Ovary (tissue), 7 donors: ENCODE measurements at regions not wholly inside any gene's neighbourhood (a gene's known extent, or its start where the extent isn't known, plus 50 kb on each side); places are given as distances from the start of the nearest gene placed in this dataset.

ENCODE experiments used
- DNase-seq, 5 donors: peaks; one replicate each; pipeline ENCODE4 v3.0.0-alpha.2; 2019 to 2020
- H3K27ac ChIP-seq, 2 donors: fragments of 200-600 bp; one replicate each; pipeline versions ENCODE4 v1.5.1 to v1.8.0; 2019 to 2022
- H3K27me3 ChIP-seq: fragments of 200-600 bp; one replicate; pipeline ENCODE4 v1.8.0; 2022
- H3K36me3 ChIP-seq: fragments of 200-600 bp; sonication (generic); one replicate; pipeline ENCODE4 v1.5.1; 2019
- H3K4me1 ChIP-seq: one replicate; pipeline ENCODE4 v1.8.1; 2013; ENCODE audit warnings: mild to moderate bottlenecking, moderate library complexity; ENCODE audit not compliant: insufficient read depth
- H3K4me3 ChIP-seq: fragments of 200-600 bp; sonication (generic); one replicate; pipeline ENCODE4 v1.5.1; 2017
- H3K9me3 ChIP-seq, 2 donors: fragments of 200-600 bp in 1 of 2; sonication (generic) in 1 of 2; one replicate each; pipeline versions ENCODE4 v1.5.1 to v1.8.1; 2013 to 2019; ENCODE audit warnings: mild to moderate bottlenecking in 1 of 2, moderate library complexity in 1 of 2
- EP300 ChIP-seq: sonication (generic); formaldehyde crosslinking; IDR thresholded peaks from one replicate; pipeline ENCODE4 v1.6.1; 2017; ENCODE audit warnings: antibody characterized with exemption
- POLR2A ChIP-seq: fragments of 450-650 bp; IDR thresholded peaks from one replicate; pipeline ENCODE4 v1.6.1; 2017; ENCODE audit warnings: antibody characterized with exemption, mild to moderate bottlenecking, moderate library complexity
- WGBS, 3 donors: extraction: QIAGEN DNeasy Blood & Tissue Kit in 1 of 3; methylation state at CpG; one replicate each; pipeline versions ENCODE4 v1.1.5 to v1.1.7; 2013 to 2017; 5-methylcytosine and 5-hydroxymethylcytosine counted together
- intact Hi-C, 4 donors: fragments of 100-400 bp; cut with DNase I; formaldehyde crosslinking; loops; one replicate each; pipeline versions ENCODE4 v1.11.0 to v1.15.1; 2022 to 2023
- TF ChIP-seq, protein P1 (sequence below), 3 donors: fragments of 450-650 bp in 2 of 3; fragments of 200-600 bp in 1 of 3; IDR thresholded peaks; one replicate each; pipeline versions ENCODE4 v1.5.1 to v1.8.0; 2016 to 2022; ENCODE audit warnings: antibody characterized with exemption in 3 of 3, mild to moderate bottlenecking in 1 of 3
- donor health status: DM: no; HTN: no; CAD: no; lungs with moderate emphysema.
- donor health status: DM: no; HTN: no; CAD: no.
- donor health status: Bipolar disorder and iron deficiency.
- donor health status: DM: no; HTN: no; CAD: no.
- donor health status: DM: yes; HTN: yes; CAD: no.

DNA sequence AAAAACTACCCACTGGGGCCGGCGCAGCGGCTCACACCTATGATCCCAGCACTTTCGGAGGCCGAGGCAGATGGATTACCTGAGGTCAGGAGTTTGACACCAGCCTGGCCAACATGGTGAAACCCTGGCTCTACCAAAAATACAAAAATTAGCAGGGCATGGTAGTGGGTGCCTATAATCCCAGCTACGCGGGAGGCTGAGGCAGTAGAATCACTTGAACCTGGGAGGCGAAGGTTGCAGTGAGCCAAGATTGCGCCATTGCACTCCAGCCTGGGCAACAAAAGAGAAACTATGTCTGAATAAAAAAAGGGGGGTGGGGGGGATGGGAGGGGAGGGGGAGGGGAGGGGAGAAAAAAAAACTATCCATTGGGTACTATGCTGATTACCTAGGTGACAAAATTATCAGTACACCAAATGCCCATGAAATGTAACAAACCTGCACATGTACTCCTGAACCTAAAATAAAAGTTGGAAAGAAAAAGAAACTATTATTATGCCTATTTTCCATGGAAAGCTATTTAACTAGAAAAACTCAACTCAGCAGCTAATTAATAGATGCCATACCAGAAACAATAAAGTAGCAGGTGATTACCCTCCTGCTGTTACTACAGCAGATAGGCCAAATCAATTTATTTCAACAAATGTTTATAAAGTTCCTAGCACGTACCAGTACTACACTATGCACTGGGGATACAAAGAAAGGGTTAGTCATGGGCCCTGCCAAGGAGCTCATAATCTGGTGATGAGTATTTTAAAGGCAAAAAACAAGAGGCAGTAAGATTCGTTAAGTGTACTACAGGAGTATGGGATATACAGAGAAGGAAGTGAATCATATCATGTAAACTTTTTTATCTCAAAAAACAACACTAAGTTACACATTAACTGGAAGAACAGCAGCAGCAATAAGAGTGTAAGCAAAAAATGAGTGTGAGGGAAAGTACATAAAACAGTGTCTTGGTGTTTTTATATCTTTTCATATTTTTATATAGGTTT is 112.8 kb upstream of the SLC39A10 start:
- DNase-seq = no peak
- 85 to 88% (median 86%) methylated on average over 11 of the region's 11 CpGs for WGBS, 3 donors

DNA sequence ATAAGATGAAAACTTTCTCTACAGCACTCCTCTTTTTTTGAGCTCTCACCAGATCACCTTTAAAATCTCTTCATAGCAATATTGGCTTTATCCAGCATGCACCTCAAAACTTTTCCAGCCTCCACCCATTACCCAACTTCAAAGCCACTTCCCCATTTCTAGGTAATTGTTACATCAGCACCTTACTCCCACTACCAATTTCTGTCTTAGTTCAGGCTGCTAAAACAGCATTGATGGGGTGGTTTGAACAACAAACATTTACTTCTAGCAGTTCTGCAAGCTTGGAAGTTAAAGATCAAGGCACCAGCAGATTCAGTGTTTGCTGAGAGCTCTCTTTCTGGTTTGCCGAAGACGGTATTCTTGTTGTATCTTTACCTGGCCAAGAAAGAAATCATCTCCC is 114.0 kb upstream of the SLC39A10 start:
- Histone ChIP-seq H3K9me3 (no peaks in the 10 kb centered on the region), H3K4me3 (no peak overlapping the region), H3K27ac (no peak overlapping the region), H3K36me3 (no peaks in the 10 kb centered on the region), H3K4me1 (no peaks in the 10 kb centered on the region), H3K27me3 (no peaks in the 10 kb centered on the region)
- DNase-seq = no peak
- intact Hi-C loops = no loop called here
- TF ChIP-seq, protein P1, sequence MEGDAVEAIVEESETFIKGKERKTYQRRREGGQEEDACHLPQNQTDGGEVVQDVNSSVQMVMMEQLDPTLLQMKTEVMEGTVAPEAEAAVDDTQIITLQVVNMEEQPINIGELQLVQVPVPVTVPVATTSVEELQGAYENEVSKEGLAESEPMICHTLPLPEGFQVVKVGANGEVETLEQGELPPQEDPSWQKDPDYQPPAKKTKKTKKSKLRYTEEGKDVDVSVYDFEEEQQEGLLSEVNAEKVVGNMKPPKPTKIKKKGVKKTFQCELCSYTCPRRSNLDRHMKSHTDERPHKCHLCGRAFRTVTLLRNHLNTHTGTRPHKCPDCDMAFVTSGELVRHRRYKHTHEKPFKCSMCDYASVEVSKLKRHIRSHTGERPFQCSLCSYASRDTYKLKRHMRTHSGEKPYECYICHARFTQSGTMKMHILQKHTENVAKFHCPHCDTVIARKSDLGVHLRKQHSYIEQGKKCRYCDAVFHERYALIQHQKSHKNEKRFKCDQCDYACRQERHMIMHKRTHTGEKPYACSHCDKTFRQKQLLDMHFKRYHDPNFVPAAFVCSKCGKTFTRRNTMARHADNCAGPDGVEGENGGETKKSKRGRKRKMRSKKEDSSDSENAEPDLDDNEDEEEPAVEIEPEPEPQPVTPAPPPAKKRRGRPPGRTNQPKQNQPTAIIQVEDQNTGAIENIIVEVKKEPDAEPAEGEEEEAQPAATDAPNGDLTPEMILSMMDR (IDR thresholded peaks at IDR 0.05) = no peak
- no peak for TF ChIP-seq EP300
- no peak for TF ChIP-seq POLR2A
- 96 to 98% (median 98%) methylated on average over 2 of the region's 2 CpGs for WGBS, 3 donors

More for the DNA sequence above, 112.8 kb upstream of the SLC39A10 start:
- TF ChIP-seq, protein P1 (IDR thresholded peaks at IDR 0.05) = no peak
- TF ChIP-seq POLR2A = no peak
- TF ChIP-seq EP300 = no peak
- intact Hi-C loops = no loop called here
- Histone ChIP-seq H3K27ac (no peak overlapping the region), H3K4me3 (no peak overlapping the region), H3K4me1 (no peaks in the 10 kb centered on the region), H3K9me3 (peaks cover 0 to 3% of the 10 kb centered on the region in 2 donors), H3K27me3 (no peaks in the 10 kb centered on the region), H3K36me3 (no peaks in the 10 kb centered on the region)

DNA sequence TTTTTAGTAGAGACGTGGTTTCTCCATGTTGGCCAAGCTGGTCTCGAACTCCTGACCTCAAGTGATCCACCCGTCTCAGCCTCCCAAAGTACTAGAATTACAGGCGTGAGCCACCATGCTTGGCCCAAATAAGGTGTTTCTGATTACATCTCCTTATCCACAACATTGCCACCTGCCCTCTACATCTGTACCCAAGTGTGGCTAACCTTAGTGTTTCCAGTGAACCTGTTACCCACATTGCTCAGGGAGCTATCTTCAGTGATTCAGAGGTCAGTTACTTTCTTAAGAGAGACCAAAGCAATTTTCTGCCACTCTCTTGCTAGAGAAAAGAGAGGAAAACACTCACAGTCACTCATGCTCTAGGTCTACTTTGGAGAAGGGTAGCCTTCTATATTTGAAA is 115.0 kb upstream of the SLC39A10 start:
- intact Hi-C loops = no loop called here
- 72 to 92% (median 80%) methylated on average over 4 of the region's 4 CpGs for WGBS, 3 donors

DNA sequence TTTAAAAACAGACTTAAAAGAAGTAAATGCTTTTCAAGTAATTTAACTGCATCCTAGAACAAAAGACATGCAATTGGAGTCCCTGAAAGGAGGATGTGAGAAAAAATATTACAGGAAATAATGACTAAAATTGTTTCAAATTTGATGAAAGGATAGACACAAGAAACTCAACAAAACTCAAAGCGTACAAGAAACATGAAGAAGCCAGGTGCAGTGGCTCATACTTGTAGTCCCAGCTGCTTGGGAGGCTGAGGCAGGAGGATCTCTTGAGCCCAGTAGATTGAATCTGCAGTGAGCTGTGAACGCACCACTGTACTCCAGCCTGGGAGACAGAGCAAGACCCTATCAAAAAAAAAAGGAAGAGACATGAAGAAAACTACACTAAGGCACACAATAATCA is 118.1 kb upstream of the SLC39A10 start:
- Histone ChIP-seq H3K27ac (no peak overlapping the region), H3K4me1 (no peaks in the 10 kb centered on the region), H3K4me3 (no peak overlapping the region), H3K36me3 (no peaks in the 10 kb centered on the region), H3K27me3 (no peaks in the 10 kb centered on the region), H3K9me3 (no peaks in the 10 kb centered on the region)
- intact Hi-C loops = no loop called here
- TF ChIP-seq EP300 (no peak), POLR2A (no peak)
- TF ChIP-seq, protein P1 (IDR thresholded peaks at IDR 0.05) = no peak
- DNase-seq = no peak
- 92 to 100% (median 93%) methylated on average over 2 of the region's 2 CpGs for WGBS, 3 donors

More for the DNA sequence above, 115.0 kb upstream of the SLC39A10 start:
- Histone ChIP-seq H3K4me1 (no peaks in the 10 kb centered on the region), H3K27ac (no peak overlapping the region), H3K36me3 (no peaks in the 10 kb centered on the region), H3K27me3 (no peaks in the 10 kb centered on the region), H3K9me3 (no peaks in the 10 kb centered on the region), H3K4me3 (no peak overlapping the region)
- DNase-seq = no peak
- TF ChIP-seq EP300 (no peak), POLR2A (no peak)
- TF ChIP-seq, protein P1 (IDR thresholded peaks at IDR 0.05) = no peak
